ENCODE measurements at regions not wholly inside any gene's neighbourhood (a gene's known extent, or its start where the extent isn't known, plus 50 kb on each side); places are given as distances from the start of the nearest gene placed in this dataset.

GRCh38 chr2:43142921-43143438 is 83.4 kb downstream of the ZFP36L2 start:
- TF ChIP-seq CTCF (conservative IDR thresholded peaks at IDR 0.05): peak; percentile 48; the same call in 1 of the 2 replicates
- TF ChIP-seq EZH2 (IDR thresholded peaks at IDR 0.05; ENCODE audit: low read depth): no peak

Data from PC-9 (cell line).